ENCODE measurements at regions not wholly inside any gene's neighbourhood (a gene's known extent, or its start where the extent isn't known, plus 50 kb on each side); places are given as distances from the start of the nearest gene placed in this dataset.

GRCh38 chr9:135363596-135363995 lies 116.0 kb upstream of the PPP1R26 start:
- H3K9me3 ChIP-seq = no peaks in the 10 kb centered on the region
- no peak overlapping the region for H3K4me3 ChIP-seq
- H3K36me3 ChIP-seq (ENCODE audit: low read depth, missing control alignments) = no peaks in the 10 kb centered on the region
- 73 to 86% methylated on average over 4 to 7 of the region's 7 CpGs for WGBS, 2 donors
- H3K4me1 ChIP-seq = no peaks in the 10 kb centered on the region
- intact Hi-C loops (cut with DNase I; ENCODE audit: low total_unique reads) = no loop called here
- DNase-seq = no peak
- no peak for TF ChIP-seq POLR2A (IDR thresholded peaks at IDR 0.05)
- TF ChIP-seq CTCF (IDR thresholded peaks at IDR 0.05) = no peak
- no peak overlapping the region for H3K27ac ChIP-seq
- H3K27me3 ChIP-seq = no peaks in the 10 kb centered on the region

- Histone ChIP-seq H3K4me1 (no peaks in the 10 kb centered on the region), H3K4me3 (no peak overlapping the region), H3K36me3 (ENCODE audit: low read depth, missing control alignments) (no peaks in the 10 kb centered on the region), H3K27ac (no peak overlapping the region), H3K27me3 (no peaks in the 10 kb centered on the region), H3K9me3 (no peaks in the 10 kb centered on the region)
- WGBS, 2 donors = 56 to 67% methylated on average over 6 to 10 of the region's 10 CpGs
- intact Hi-C loops (cut with DNase I; ENCODE audit: low total_unique reads) = no loop called here
- TF ChIP-seq CTCF (IDR thresholded peaks at IDR 0.05) (no peak), POLR2A (IDR thresholded peaks at IDR 0.05) (no peak)
- no peak for DNase-seq
These were observed 114.4 kb upstream of the PPP1R26 start for GRCh38 chr9:135365013-135365768.

GRCh38 chr9:135366104-135366503 lies 113.5 kb upstream of the PPP1R26 start:
- H3K4me1 ChIP-seq = no peaks in the 10 kb centered on the region
- TF ChIP-seq POLR2A (IDR thresholded peaks at IDR 0.05) = no peak
- no peak for TF ChIP-seq CTCF (IDR thresholded peaks at IDR 0.05)
- H3K27ac ChIP-seq = no peak overlapping the region
- no peaks in the 10 kb centered on the region for H3K36me3 ChIP-seq (ENCODE audit: low read depth, missing control alignments)
- DNase-seq = no peak
- H3K9me3 ChIP-seq = no peaks in the 10 kb centered on the region
- H3K4me3 ChIP-seq = no peak overlapping the region
- no peaks in the 10 kb centered on the region for H3K27me3 ChIP-seq
- intact Hi-C loops (cut with DNase I; ENCODE audit: low total_unique reads) = no loop called here
- WGBS, 2 donors = 82 to 86% methylated on average over 3 of the region's 3 CpGs

GRCh38 chr9:135369412-135369990 lies 110.1 kb upstream of the PPP1R26 start:
- Histone ChIP-seq H3K9me3 (no peaks in the 10 kb centered on the region), H3K27ac (no peak overlapping the region), H3K36me3 (ENCODE audit: low read depth, missing control alignments) (no peaks in the 10 kb centered on the region), H3K27me3 (no peaks in the 10 kb centered on the region), H3K4me3 (no peak overlapping the region), H3K4me1 (no peaks in the 10 kb centered on the region)
- no peak for DNase-seq
- 83 to 88% methylated on average over 2 of the region's 2 CpGs for WGBS, 2 donors
- TF ChIP-seq POLR2A (IDR thresholded peaks at IDR 0.05) (no peak), CTCF (IDR thresholded peaks at IDR 0.05) (no peak)
- intact Hi-C loops (cut with DNase I; ENCODE audit: low total_unique reads) = no loop called here
